ENCODE measurements at regions not wholly inside any gene's neighbourhood (a gene's known extent, or its start where the extent isn't known, plus 50 kb on each side); places are given as distances from the start of the nearest gene placed in this dataset.

- TF ChIP-seq EZH2 (IDR thresholded peaks at IDR 0.05; ENCODE audit: low read depth) (no peak), CTCF (conservative IDR thresholded peaks at IDR 0.05) (no peak)
Measured at GRCh38 chr14:58964598-58964928, 223.9 kb upstream of the DAAM1 start.
